SK-N-SH (cell line): ENCODE measurements at regions not wholly inside any gene's neighbourhood (a gene's known extent, or its start where the extent isn't known, plus 50 kb on each side); places are given as distances from the start of the nearest gene placed in this dataset.

Experiments
- CTCF ChIA-PET: fragments of 300-600, 350-600 bp; formaldehyde crosslinking; extraction: SDS; loops from one replicate; lab custom pipeline; 2021; lab: Yijun Ruan, JAX
- POLR2A ChIA-PET: fragments of 350-600 bp; sonication (Branson Sonifier 250); formaldehyde crosslinking; extraction: SDS; loops from one replicate; lab custom pipeline; 2020; ENCODE audit warnings: antibody characterized with exemption, inconsistent platforms; lab: Yijun Ruan, JAX
- DNase-seq: peaks from one replicate; pipeline ENCODE4 v3.0.0; 2012
- H2AFZ ChIP-seq: fragments of 200-600 bp; sonication (generic); 2 replicates; pipeline ENCODE4 v1.8.1; 2016; ENCODE audit warnings: antibody characterized with exemption, mild to moderate bottlenecking, low read depth
- H3F3A ChIP-seq: fragments of 200-600 bp; sonication (generic); replicated peaks from 2 replicates; pipeline ENCODE3; 2016; ENCODE audit warnings: antibody characterized with exemption, mild to moderate bottlenecking; ENCODE audit not compliant: insufficient read depth
- H3K27ac ChIP-seq, 2 experiments: fragments of 200-500 bp in 1 of 2; fragments of 200-600 bp in 1 of 2; sonication (Bioruptor generic) in 1 of 2; sonication (generic), shearing (Covaris generic) in 1 of 2; 2 replicates each; pipeline versions ENCODE4 v1.5.1 to v1.6.1; 2014 to 2016; ENCODE audit warnings: low read depth in 2 of 2, inconsistent platforms in 1 of 2, low read length in 1 of 2, mild to moderate bottlenecking in 1 of 2, mixed read lengths in 1 of 2
- H3K27me3 ChIP-seq: fragments of 200-600 bp; sonication (generic), shearing (Covaris generic); 2 replicates; pipeline ENCODE4 v1.6.1; 2016; ENCODE audit warnings: mixed run types; ENCODE audit not compliant: insufficient read depth
- H3K36me3 ChIP-seq, 2 experiments: fragments of 200-500 bp in 1 of 2; fragments of 200-600 bp in 1 of 2; sonication (Bioruptor generic) in 1 of 2; sonication (generic) in 1 of 2; replicated peaks in 1 of 2; 2 replicates each; pipeline versions ENCODE3 to v1.5.1; 2014 to 2016; ENCODE audit warnings: low read length in 1 of 2, mild to moderate bottlenecking in 1 of 2; ENCODE audit not compliant: insufficient read depth in 2 of 2, control insufficient read depth in 1 of 2
- H3K4me1 ChIP-seq, 2 experiments: fragments of 200-500 bp in 1 of 2; fragments of 200-600 bp in 1 of 2; sonication (Bioruptor generic) in 1 of 2; sonication (generic), shearing (Covaris generic) in 1 of 2; 2 replicates each; pipeline versions ENCODE4 v1.5.1 to v1.6.1; 2014 to 2016; ENCODE audit warnings: low read depth in 1 of 2, low read length in 1 of 2, mixed run types in 1 of 2; ENCODE audit not compliant: insufficient read depth in 2 of 2, control insufficient read depth in 1 of 2
- H3K4me2 ChIP-seq: fragments of 200-600 bp; sonication (generic), shearing (Covaris generic); 2 replicates; pipeline ENCODE4 v1.6.1; 2017; ENCODE audit warnings: mixed run types
- H3K4me3 ChIP-seq, 2 experiments: fragments of 200-500 bp in 1 of 2; fragments of 200-600 bp in 1 of 2; sonication (Bioruptor generic) in 1 of 2; sonication (generic), shearing (Covaris generic) in 1 of 2; 2 replicates each; pipeline versions ENCODE4 v1.5.1 to v1.8.1; 2014 to 2016; ENCODE audit warnings: low read depth in 2 of 2, inconsistent platforms in 1 of 2, low read length in 1 of 2, mild to moderate bottlenecking in 1 of 2, mixed read lengths in 1 of 2, moderate library complexity in 1 of 2
- H3K79me2 ChIP-seq: fragments of 200-600 bp; sonication (generic); 2 replicates; pipeline ENCODE4 v1.8.1; 2017; ENCODE audit warnings: mild to moderate bottlenecking; ENCODE audit not compliant: insufficient read depth
- H3K9ac ChIP-seq: fragments of 200-600 bp; sonication (generic); 2 replicates; pipeline ENCODE4 v1.6.1; 2017; ENCODE audit warnings: mixed run types
- H3K9me2 ChIP-seq: fragments of 200-600 bp; sonication (generic); 2 replicates; pipeline ENCODE4 v1.6.1; 2017; ENCODE audit warnings: mixed run types
- H3K9me3 ChIP-seq: fragments of 200-600 bp; sonication (generic); 2 replicates; pipeline ENCODE4 v1.6.1; 2017; ENCODE audit warnings: mixed run types, mild to moderate bottlenecking, moderate library complexity
- H4K20me1 ChIP-seq: fragments of 200-600 bp; sonication (generic); 2 replicates; pipeline ENCODE4 v1.6.1; 2017; ENCODE audit warnings: mild to moderate bottlenecking, mixed run types; ENCODE audit not compliant: insufficient read depth
- CHD2 ChIP-seq: fragments of 150-350 bp; IDR thresholded peaks from 2 replicates; pipeline ENCODE4 v1.6.1; 2018; ENCODE audit warnings: low read length; ENCODE audit not compliant: partially characterized antibody
- ELF1 ChIP-seq: IDR thresholded peaks from 2 replicates; pipeline ENCODE4 v1.4.0; 2012
- EZH2phosphoT487 ChIP-seq: fragments of 200-600 bp; sonication (generic); IDR thresholded peaks from 2 replicates; pipeline ENCODE4 v1.6.1; 2017; ENCODE audit warnings: low read depth, mixed run types, mild to moderate bottlenecking, antibody characterized with exemption, moderate library complexity, borderline replicate concordance
- FOXJ3 ChIP-seq: sonication (generic); formaldehyde crosslinking; IDR thresholded peaks from 2 replicates; pipeline ENCODE4 v1.5.1; 2020; ENCODE audit warnings: mild to moderate bottlenecking, missing genetic modification reagents
- GATA2 ChIP-seq: sonication (generic); formaldehyde crosslinking; IDR thresholded peaks from 2 replicates; pipeline ENCODE4 v1.5.0; 2020; ENCODE audit warnings: mild to moderate bottlenecking, missing genetic modification reagents
- MXI1 ChIP-seq: IDR thresholded peaks from 2 replicates; pipeline ENCODE4 v1.6.1; 2012; ENCODE audit warnings: mild to moderate bottlenecking, low read depth, low read length, improper control_type of control experiment
- NRF1 ChIP-seq: IDR thresholded peaks from 2 replicates; pipeline ENCODE4 v1.6.1; 2012; ENCODE audit warnings: low read depth, mild to moderate bottlenecking, low read length
- POLR2AphosphoS5 ChIP-seq: IDR thresholded peaks from 2 replicates; pipeline ENCODE4 v1.6.1; 2012; ENCODE audit warnings: low read depth, low read length
- RFX5 ChIP-seq: IDR thresholded peaks from 2 replicates; pipeline ENCODE4 v1.6.1; 2012; ENCODE audit warnings: mild to moderate bottlenecking, improper control_type of control experiment, low read length
- RXRA ChIP-seq: IDR thresholded peaks from 2 replicates; pipeline ENCODE4 v1.4.0; 2012; ENCODE audit warnings: low read depth, mild to moderate bottlenecking, borderline replicate concordance
- SIN3A ChIP-seq: IDR thresholded peaks from 2 replicates; pipeline ENCODE4 v1.6.1; 2012; ENCODE audit warnings: low read depth, mild to moderate bottlenecking, low read length, moderate library complexity, borderline replicate concordance
- SMC3 ChIP-seq: IDR thresholded peaks from 2 replicates; pipeline ENCODE4 v1.6.1; 2012; ENCODE audit warnings: low read depth, low read length, improper control_type of control experiment
- USF1 ChIP-seq: IDR thresholded peaks from 2 replicates; pipeline ENCODE4 v1.4.0; 2012; ENCODE audit warnings: low read depth, borderline replicate concordance
- ZBTB33 ChIP-seq: IDR thresholded peaks from 2 replicates; pipeline ENCODE4 v1.4.0; 2012; ENCODE audit warnings: low read depth, borderline replicate concordance
- WGBS: methylation state at CpG from one replicate; pipeline ENCODE4 v1.1.6; 2017; ENCODE audit warnings: low lambda C conversion rate; 5-methylcytosine and 5-hydroxymethylcytosine counted together

- Histone ChIP-seq H3K9me3 (no peaks in the 10 kb centered on the region), H2AFZ (no peak overlapping the region), H3K4me2 (no peak overlapping the region), H3K27ac (no peak overlapping the region), H4K20me1 (no peaks in the 10 kb centered on the region), H3K4me1 (no peaks in the 10 kb centered on the region), H3K9me2 (no peaks in the 10 kb centered on the region), H3K36me3 (no peaks in the 10 kb centered on the region), H3K79me2 (no peaks in the 10 kb centered on the region), H3F3A (no peaks in the 10 kb centered on the region), H3K27me3 (no peaks in the 10 kb centered on the region), H3K9ac (no peak overlapping the region), H3K4me3 (no peak overlapping the region)
- DNase-seq: no peak
- TF ChIP-seq ELF1: no peak
- 5% methylated on average over 6 of the region's 6 CpGs for WGBS
- ChIA-PET CTCF (no interaction called here), POLR2A (no interaction called here)
Observed at GRCh38 chr6:10048370-10049297, 366.2 kb downstream of the TFAP2A start.

- Histone ChIP-seq H3K4me3 (no peak overlapping the region), H3K9me2 (no peaks in the 10 kb centered on the region), H3K27ac (no peak overlapping the region), H3K79me2 (no peaks in the 10 kb centered on the region), H2AFZ (no peak overlapping the region), H3K9me3 (no peaks in the 10 kb centered on the region), H3K9ac (no peak overlapping the region), H3K4me1 (no peaks in the 10 kb centered on the region), H4K20me1 (no peaks in the 10 kb centered on the region), H3K4me2 (no peak overlapping the region), H3F3A (no peaks in the 10 kb centered on the region), H3K27me3 (no peaks in the 10 kb centered on the region), H3K36me3 (no peaks in the 10 kb centered on the region)
- TF ChIP-seq ZBTB33 (no peak), NRF1 (no peak), GATA2 (CRISPR knock-in tag) (no peak), SMC3 (no peak), SIN3A (no peak), CHD2 (no peak), FOXJ3 (CRISPR knock-in tag) (no peak), RXRA (no peak), RFX5 (no peak), POLR2AphosphoS5 (no peak), MXI1 (no peak), USF1 (no peak), EZH2phosphoT487 (no peak)
- ChIA-PET CTCF (no interaction called here), POLR2A (no interaction called here)
- no peak for DNase-seq
- 7% methylated on average over 4 of the region's 4 CpGs for WGBS
Observed at GRCh38 chr6:10042280-10042679, 372.6 kb downstream of the TFAP2A start.
